Mesothelial cell of epicardium (in vitro differentiated cells): ENCODE measurements at regions not wholly inside any gene's neighbourhood (a gene's known extent, or its start where the extent isn't known, plus 50 kb on each side); places are given as distances from the start of the nearest gene placed in this dataset.

Source experiments
- DNase-seq, 2 experiments: peaks; one replicate each; pipeline ENCODE4 v3.0.0; 2021; ENCODE audit warnings: low spot score in 2 of 2; ENCODE audit not compliant: unreplicated experiment in 2 of 2
- H3K27ac Mint-ChIP-seq: 2 replicates; pipeline ENCODE4 v1.8.0; 2021; ENCODE audit warnings: mixed read lengths
- H3K27me3 Mint-ChIP-seq: 2 replicates; pipeline ENCODE4 v1.8.0; 2021; ENCODE audit warnings: low read depth, mixed read lengths
- H3K36me3 Mint-ChIP-seq: 2 replicates; pipeline ENCODE4 v1.8.0; 2021; ENCODE audit warnings: mixed read lengths
- H3K4me1 Mint-ChIP-seq: 2 replicates; pipeline ENCODE4 v1.8.0; 2021; ENCODE audit warnings: mixed read lengths
- H3K4me3 Mint-ChIP-seq: 2 replicates; pipeline ENCODE4 v1.8.0; 2021; ENCODE audit warnings: mild to moderate bottlenecking, moderate library complexity, mixed read lengths
- H3K9me3 Mint-ChIP-seq: 2 replicates; pipeline ENCODE4 v1.8.0; 2021; ENCODE audit warnings: mixed read lengths
- CTCF ChIP-seq: fragments of 200-600 bp; sonication (generic); IDR thresholded peaks from one replicate; pipeline ENCODE4 v1.5.0; 2021; ENCODE audit warnings: antibody characterized with exemption; ENCODE audit not compliant: unreplicated experiment

- DNase-seq: no peak
Measured at GRCh38 chr13:36551445-36551844, 119.2 kb downstream of the CCNA1 start.

GRCh38 chr13:36552334-36552733, 120.0 kb downstream of the CCNA1 start:
- H3K27me3 Mint-ChIP-seq: peaks cover 42% of the 10 kb centered on the region
- no peak for DNase-seq
- no peak overlapping the region for H3K27ac Mint-ChIP-seq
- H3K4me1 Mint-ChIP-seq: peaks cover 3% of the 10 kb centered on the region
- H3K36me3 Mint-ChIP-seq: no peaks in the 10 kb centered on the region
- no peak overlapping the region for H3K4me3 Mint-ChIP-seq
- no peak for TF ChIP-seq CTCF
- no peaks in the 10 kb centered on the region for H3K9me3 Mint-ChIP-seq

More at GRCh38 chr13:36551445-36551844, 119.2 kb downstream of the CCNA1 start:
- Mint-ChIP-seq H3K4me1 (peaks cover 3% of the 10 kb centered on the region), H3K27ac (no peak overlapping the region), H3K9me3 (no peaks in the 10 kb centered on the region), H3K4me3 (no peak overlapping the region), H3K27me3 (peaks cover 49% of the 10 kb centered on the region), H3K36me3 (no peaks in the 10 kb centered on the region)
- no peak for TF ChIP-seq CTCF

GRCh38 chr13:36553491-36553890, 120.3 kb upstream of the SERTM1 start:
- no peak for DNase-seq
- no peak overlapping the region for H3K4me3 Mint-ChIP-seq
- no peak overlapping the region for H3K27ac Mint-ChIP-seq
- peaks cover 3% of the 10 kb centered on the region for H3K4me1 Mint-ChIP-seq
- no peaks in the 10 kb centered on the region for H3K36me3 Mint-ChIP-seq
- no peaks in the 10 kb centered on the region for H3K9me3 Mint-ChIP-seq
- H3K27me3 Mint-ChIP-seq: peaks cover 32% of the 10 kb centered on the region
- no peak for TF ChIP-seq CTCF

GRCh38 chr13:36555151-36555986, 118.5 kb upstream of the SERTM1 start:
- no peaks in the 10 kb centered on the region for H3K9me3 Mint-ChIP-seq
- peaks cover 24% of the 10 kb centered on the region for H3K27me3 Mint-ChIP-seq
- no peak for DNase-seq
- H3K36me3 Mint-ChIP-seq: no peaks in the 10 kb centered on the region
- H3K27ac Mint-ChIP-seq: no peak overlapping the region
- no peak for TF ChIP-seq CTCF
- no peak overlapping the region for H3K4me3 Mint-ChIP-seq
- H3K4me1 Mint-ChIP-seq: peaks cover 4% of the 10 kb centered on the region

- peaks cover 4% of the 10 kb centered on the region for H3K4me1 Mint-ChIP-seq
- TF ChIP-seq CTCF: no peak
- no peak overlapping the region for H3K4me3 Mint-ChIP-seq
- H3K27ac Mint-ChIP-seq: no peak overlapping the region
- no peaks in the 10 kb centered on the region for H3K36me3 Mint-ChIP-seq
- no peak for DNase-seq
- H3K9me3 Mint-ChIP-seq: no peaks in the 10 kb centered on the region
- peaks cover 14% of the 10 kb centered on the region for H3K27me3 Mint-ChIP-seq
Measured at GRCh38 chr13:36559375-36559774, 114.4 kb upstream of the SERTM1 start.

- Mint-ChIP-seq H3K4me1 (no peaks in the 10 kb centered on the region), H3K36me3 (no peaks in the 10 kb centered on the region), H3K4me3 (no peak overlapping the region), H3K27ac (no peak overlapping the region), H3K27me3 (no peaks in the 10 kb centered on the region), H3K9me3 (peaks cover 17% of the 10 kb centered on the region)
- no peak for TF ChIP-seq CTCF
- no peak for DNase-seq
Measured at GRCh38 chr13:36567485-36567884, 106.3 kb upstream of the SERTM1 start.
